NT2/D1 (cell line): ENCODE measurements at regions not wholly inside any gene's neighbourhood (a gene's known extent, or its start where the extent isn't known, plus 50 kb on each side); places are given as distances from the start of the nearest gene placed in this dataset.

ENCODE experiments used
- SUZ12 ChIP-seq: IDR thresholded peaks from 2 replicates; pipeline ENCODE4 v1.6.1; 2011; ENCODE audit not compliant: insufficient read length, insufficient read depth; ENCODE audit errors: extremely low read depth
- YY1 ChIP-seq: IDR thresholded peaks from 2 replicates; pipeline ENCODE4 v1.6.1; 2011; ENCODE audit not compliant: insufficient read length, insufficient read depth
- ZNF274 ChIP-seq: IDR thresholded peaks from 2 replicates; pipeline ENCODE4 v1.6.1; 2011; ENCODE audit warnings: mild to moderate bottlenecking, low read depth, low read length

GRCh38 chr5:110338341-110339083 lies 388.0 kb downstream of the TMEM232 start:
- no peak for TF ChIP-seq SUZ12
- no peak for TF ChIP-seq ZNF274
- no peak for TF ChIP-seq YY1
